ENCODE measurements at regions not wholly inside any gene's neighbourhood (a gene's known extent, or its start where the extent isn't known, plus 50 kb on each side); places are given as distances from the start of the nearest gene placed in this dataset.

DNA sequence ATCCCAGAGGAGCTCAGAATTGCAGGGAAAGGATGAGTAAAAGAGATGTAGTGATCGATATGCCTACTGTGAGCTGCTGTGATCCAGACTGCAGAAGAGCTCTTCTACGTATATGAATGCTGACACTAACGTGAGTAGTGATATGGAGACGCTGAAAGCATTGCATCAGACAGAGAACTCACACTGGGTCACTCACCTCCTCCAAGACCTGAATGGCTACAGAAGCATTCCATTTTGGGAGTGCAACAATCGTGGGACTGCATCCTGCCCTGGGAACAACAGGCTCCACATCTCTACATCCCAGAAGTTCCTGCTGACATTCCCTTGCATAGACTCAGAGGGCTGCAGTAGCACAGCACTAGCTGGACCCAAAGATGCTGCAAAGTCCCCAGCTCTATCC, 755.9 kb upstream of the MEF2C start:
- TF ChIP-seq, protein P1, sequence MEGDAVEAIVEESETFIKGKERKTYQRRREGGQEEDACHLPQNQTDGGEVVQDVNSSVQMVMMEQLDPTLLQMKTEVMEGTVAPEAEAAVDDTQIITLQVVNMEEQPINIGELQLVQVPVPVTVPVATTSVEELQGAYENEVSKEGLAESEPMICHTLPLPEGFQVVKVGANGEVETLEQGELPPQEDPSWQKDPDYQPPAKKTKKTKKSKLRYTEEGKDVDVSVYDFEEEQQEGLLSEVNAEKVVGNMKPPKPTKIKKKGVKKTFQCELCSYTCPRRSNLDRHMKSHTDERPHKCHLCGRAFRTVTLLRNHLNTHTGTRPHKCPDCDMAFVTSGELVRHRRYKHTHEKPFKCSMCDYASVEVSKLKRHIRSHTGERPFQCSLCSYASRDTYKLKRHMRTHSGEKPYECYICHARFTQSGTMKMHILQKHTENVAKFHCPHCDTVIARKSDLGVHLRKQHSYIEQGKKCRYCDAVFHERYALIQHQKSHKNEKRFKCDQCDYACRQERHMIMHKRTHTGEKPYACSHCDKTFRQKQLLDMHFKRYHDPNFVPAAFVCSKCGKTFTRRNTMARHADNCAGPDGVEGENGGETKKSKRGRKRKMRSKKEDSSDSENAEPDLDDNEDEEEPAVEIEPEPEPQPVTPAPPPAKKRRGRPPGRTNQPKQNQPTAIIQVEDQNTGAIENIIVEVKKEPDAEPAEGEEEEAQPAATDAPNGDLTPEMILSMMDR (IDR thresholded peaks at IDR 0.05): no peak
- TF ChIP-seq POLR2A (IDR thresholded peaks at IDR 0.05): no peak
